ENCODE measurements at regions not wholly inside any gene's neighbourhood (a gene's known extent, or its start where the extent isn't known, plus 50 kb on each side); places are given as distances from the start of the nearest gene placed in this dataset.
A peak's percentile ranks its signal among the peaks of the same experiment; 100 is the strongest.

DNA sequence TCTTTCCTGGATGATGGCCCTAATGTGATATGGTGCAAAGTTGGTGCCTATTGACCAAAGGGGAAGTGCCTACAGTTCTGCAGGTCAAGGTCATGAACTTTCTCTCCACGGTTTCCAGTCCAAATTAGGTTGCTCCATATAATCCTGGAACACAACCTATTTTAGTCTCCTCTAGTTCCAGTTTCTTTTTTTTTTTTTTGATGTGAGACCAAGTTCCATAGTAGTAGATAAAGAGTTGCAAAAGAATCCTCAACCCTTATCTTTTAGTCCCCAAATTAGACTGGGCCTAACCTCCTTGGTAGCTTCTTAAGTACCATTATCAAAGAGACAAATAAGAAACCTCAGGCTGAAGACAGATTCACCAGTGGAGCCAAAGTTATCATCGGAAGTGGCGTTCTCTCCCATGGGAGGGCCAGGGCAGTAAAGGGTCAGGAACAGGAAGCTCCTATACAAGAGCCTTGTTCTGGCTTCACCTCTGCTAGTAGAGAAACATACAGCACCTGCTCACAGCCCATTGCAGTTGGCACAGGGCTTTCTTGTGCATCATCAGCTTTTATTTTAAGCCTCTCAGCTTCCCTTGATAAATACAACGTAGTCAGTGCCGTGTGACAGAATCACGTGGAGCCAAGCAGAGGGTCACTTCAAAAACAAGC lies 132.2 kb upstream of the RREB1 start (continued):
- TF ChIP-seq, protein P1, sequence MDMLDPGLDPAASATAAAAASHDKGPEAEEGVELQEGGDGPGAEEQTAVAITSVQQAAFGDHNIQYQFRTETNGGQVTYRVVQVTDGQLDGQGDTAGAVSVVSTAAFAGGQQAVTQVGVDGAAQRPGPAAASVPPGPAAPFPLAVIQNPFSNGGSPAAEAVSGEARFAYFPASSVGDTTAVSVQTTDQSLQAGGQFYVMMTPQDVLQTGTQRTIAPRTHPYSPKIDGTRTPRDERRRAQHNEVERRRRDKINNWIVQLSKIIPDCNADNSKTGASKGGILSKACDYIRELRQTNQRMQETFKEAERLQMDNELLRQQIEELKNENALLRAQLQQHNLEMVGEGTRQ (CRISPR knock-in tag; IDR thresholded peaks at IDR 0.05), result 0 out of 2 replicates have a peak, but pooled peaks have one; percentile 6
- TF ChIP-seq HLTF (IDR thresholded peaks at IDR 0.05), result no peak
- no peak for TF ChIP-seq ETV5 (CRISPR knock-in tag; IDR thresholded peaks at IDR 0.05; ENCODE audit: low read depth)
- TF ChIP-seq TAF9B (IDR thresholded peaks at IDR 0.05; ENCODE audit: partially characterized antibody), result no peak
- no peak for TF ChIP-seq RFX7 (CRISPR knock-in tag; IDR thresholded peaks at IDR 0.05)
- TF ChIP-seq CAMTA2 (CRISPR knock-in tag; conservative IDR thresholded peaks at IDR 0.05), result no peak
- no peak for TF ChIP-seq ZNF165 (CRISPR knock-in tag; IDR thresholded peaks at IDR 0.05; ENCODE audit: borderline replicate concordance)
- TF ChIP-seq ZNF24 (IDR thresholded peaks at IDR 0.05), result no peak
- no peak for TF ChIP-seq MIER1 (IDR thresholded peaks at IDR 0.05; ENCODE audit: low read depth)
- TF ChIP-seq FOSL1 (tag; conservative IDR thresholded peaks at IDR 0.05), result no peak
- no peak for TF ChIP-seq ZZZ3 (IDR thresholded peaks at IDR 0.05)
- TF ChIP-seq NFIC (IDR thresholded peaks at IDR 0.05), result 0 out of 2 replicates have a peak, but pooled peaks have one; percentile 2
- no peak for TF ChIP-seq HMG20B (CRISPR knock-in tag; IDR thresholded peaks at IDR 0.05)
- TF ChIP-seq GATA2 (CRISPR knock-in tag; IDR thresholded peaks at IDR 0.05), result no peak
- no peak for TF ChIP-seq SNRNP70 (optimal IDR thresholded peaks at IDR 0.05; ENCODE audit: low read depth, low read length)
- no peak for TF ChIP-seq WHSC1 (IDR thresholded peaks at IDR 0.05; ENCODE audit: low read length)
- TF ChIP-seq, protein P2, sequence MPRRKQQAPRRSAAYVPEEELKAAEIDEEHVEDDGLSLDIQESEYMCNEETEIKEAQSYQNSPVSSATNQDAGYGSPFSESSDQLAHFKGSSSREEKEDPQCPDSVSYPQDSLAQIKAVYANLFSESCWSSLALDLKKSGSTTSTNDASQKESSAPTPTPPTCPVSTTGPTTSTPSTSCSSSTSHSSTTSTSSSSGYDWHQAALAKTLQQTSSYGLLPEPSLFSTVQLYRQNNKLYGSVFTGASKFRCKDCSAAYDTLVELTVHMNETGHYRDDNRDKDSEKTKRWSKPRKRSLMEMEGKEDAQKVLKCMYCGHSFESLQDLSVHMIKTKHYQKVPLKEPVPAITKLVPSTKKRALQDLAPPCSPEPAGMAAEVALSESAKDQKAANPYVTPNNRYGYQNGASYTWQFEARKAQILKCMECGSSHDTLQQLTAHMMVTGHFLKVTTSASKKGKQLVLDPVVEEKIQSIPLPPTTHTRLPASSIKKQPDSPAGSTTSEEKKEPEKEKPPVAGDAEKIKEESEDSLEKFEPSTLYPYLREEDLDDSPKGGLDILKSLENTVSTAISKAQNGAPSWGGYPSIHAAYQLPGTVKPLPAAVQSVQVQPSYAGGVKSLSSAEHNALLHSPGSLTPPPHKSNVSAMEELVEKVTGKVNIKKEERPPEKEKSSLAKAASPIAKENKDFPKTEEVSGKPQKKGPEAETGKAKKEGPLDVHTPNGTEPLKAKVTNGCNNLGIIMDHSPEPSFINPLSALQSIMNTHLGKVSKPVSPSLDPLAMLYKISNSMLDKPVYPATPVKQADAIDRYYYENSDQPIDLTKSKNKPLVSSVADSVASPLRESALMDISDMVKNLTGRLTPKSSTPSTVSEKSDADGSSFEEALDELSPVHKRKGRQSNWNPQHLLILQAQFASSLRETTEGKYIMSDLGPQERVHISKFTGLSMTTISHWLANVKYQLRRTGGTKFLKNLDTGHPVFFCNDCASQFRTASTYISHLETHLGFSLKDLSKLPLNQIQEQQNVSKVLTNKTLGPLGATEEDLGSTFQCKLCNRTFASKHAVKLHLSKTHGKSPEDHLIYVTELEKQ (CRISPR knock-in tag; IDR thresholded peaks at IDR 0.05), result no peak
- TF ChIP-seq ZNF282 (CRISPR knock-in tag; IDR thresholded peaks at IDR 0.05), result no peak
- no peak for TF ChIP-seq NFIX (CRISPR knock-in tag; IDR thresholded peaks at IDR 0.05; ENCODE audit: low read depth)
- no peak for TF ChIP-seq MYBL2 (IDR thresholded peaks at IDR 0.05; ENCODE audit: low read depth)
- TF ChIP-seq MYBL2 (CRISPR knock-in tag; IDR thresholded peaks at IDR 0.05; ENCODE audit: borderline replicate concordance), result no peak
- no peak for TF ChIP-seq MTA2 (IDR thresholded peaks at IDR 0.05; ENCODE audit: low read depth)
- TF ChIP-seq ZC3H11A (IDR thresholded peaks at IDR 0.05; ENCODE audit: low read depth, low read length), result no peak
- TF ChIP-seq, protein P3, sequence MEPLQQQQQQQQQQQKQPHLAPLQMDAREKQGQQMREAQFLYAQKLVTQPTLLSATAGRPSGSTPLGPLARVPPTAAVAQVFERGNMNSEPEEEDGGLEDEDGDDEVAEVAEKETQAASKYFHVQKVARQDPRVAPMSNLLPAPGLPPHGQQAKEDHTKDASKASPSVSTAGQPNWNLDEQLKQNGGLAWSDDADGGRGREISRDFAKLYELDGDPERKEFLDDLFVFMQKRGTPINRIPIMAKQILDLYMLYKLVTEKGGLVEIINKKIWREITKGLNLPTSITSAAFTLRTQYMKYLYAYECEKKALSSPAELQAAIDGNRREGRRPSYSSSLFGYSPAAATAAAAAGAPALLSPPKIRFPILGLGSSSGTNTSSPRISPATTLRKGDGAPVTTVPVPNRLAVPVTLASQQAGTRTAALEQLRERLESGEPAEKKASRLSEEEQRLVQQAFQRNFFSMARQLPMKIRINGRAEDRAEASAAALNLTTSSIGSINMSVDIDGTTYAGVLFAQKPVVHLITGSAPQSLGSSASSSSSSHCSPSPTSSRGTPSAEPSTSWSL (CRISPR knock-in tag; IDR thresholded peaks at IDR 0.05; ENCODE audit: borderline replicate concordance), result no peak
- no peak for TF ChIP-seq ZNF436 (CRISPR knock-in tag; IDR thresholded peaks at IDR 0.05)
- TF ChIP-seq BHLHE40 (IDR thresholded peaks at IDR 0.05; ENCODE audit: low read length), result no peak

All from K562 (cell line).